Right lobe of liver (tissue), 6 donors: ENCODE measurements at regions not wholly inside any gene's neighbourhood (a gene's known extent, or its start where the extent isn't known, plus 50 kb on each side); places are given as distances from the start of the nearest gene placed in this dataset.

Experiments
- ATAC-seq, 4 donors: fragments of 200-7000 bp; cut with Tn5 transposase; one replicate each; pipeline ENCODE4 v1.9.1; 2020; ENCODE audit warnings: mild to moderate bottlenecking in 4 of 4, moderate library complexity in 4 of 4
- DNase-seq, 3 donors: peaks; one replicate each; pipeline ENCODE4 v3.0.0-alpha.2; 2020
- H3K27ac ChIP-seq, 3 donors: fragments of 200-600 bp; one replicate each; pipeline ENCODE4 v1.8.0; 2022
- H3K27me3 ChIP-seq, 2 donors: fragments of 200-600 bp; one replicate each; pipeline ENCODE4 v1.8.0; 2022
- H3K36me3 ChIP-seq, 4 donors: fragments of 200-600 bp; sonication (generic) in 1 of 4; one replicate each; pipeline versions ENCODE4 v1.5.1 to v1.8.0; 2017 to 2022; ENCODE audit warnings: control low read depth in 1 of 4
- H3K4me1 ChIP-seq, 4 donors: fragments of 200-600 bp; sonication (generic) in 1 of 4; one replicate each; pipeline versions ENCODE4 v1.5.1 to v1.8.0; 2017 to 2022; ENCODE audit warnings: control low read depth in 1 of 4
- H3K4me3 ChIP-seq, 3 donors: fragments of 200-600 bp; one replicate each; pipeline ENCODE4 v1.8.0; 2022
- H3K9me3 ChIP-seq, 4 donors: fragments of 200-600 bp; sonication (generic) in 1 of 4; one replicate each; pipeline versions ENCODE4 v1.5.1 to v1.8.0; 2017 to 2022; ENCODE audit warnings: control low read depth in 1 of 4
- POLR2A ChIP-seq: fragments of 450-650 bp; IDR thresholded peaks from one replicate; pipeline ENCODE4 v1.6.1; 2017; ENCODE audit warnings: antibody characterized with exemption, mild to moderate bottlenecking
- WGBS: methylation state at CpG from one replicate; pipeline ENCODE4 v1.1.6; 2018; ENCODE audit warnings: low coverage, low lambda C conversion rate; ENCODE audit not compliant: insufficient coverage; ENCODE audit errors: missing lambda C conversion rate; 5-methylcytosine and 5-hydroxymethylcytosine counted together
- intact Hi-C, 2 donors: fragments of 100-400 bp; cut with DNase I; formaldehyde crosslinking; loops; one replicate each; pipeline versions ENCODE4 v1.11.2 to v1.14.1; 2022
- TF ChIP-seq, protein P1 (sequence below), 4 donors: fragments of 200-600 bp in 3 of 4; fragments of 450-650 bp in 1 of 4; IDR thresholded peaks; one replicate each; pipeline versions ENCODE4 v1.5.1 to v1.8.0; 2016 to 2022; ENCODE audit warnings: antibody characterized with exemption in 4 of 4, mild to moderate bottlenecking in 2 of 4
- donor health status: DM: no; HTN: yes; CAD: no.
- donor health status: DM: no; HTN: no; CAD: no.
- donor health status: DM: no; HTN: no; CAD: no.
- donor health status: DM: no; HTN: yes; CAD: no.
- donor health status: DM: no; HTN: yes; CAD: no.

DNA sequence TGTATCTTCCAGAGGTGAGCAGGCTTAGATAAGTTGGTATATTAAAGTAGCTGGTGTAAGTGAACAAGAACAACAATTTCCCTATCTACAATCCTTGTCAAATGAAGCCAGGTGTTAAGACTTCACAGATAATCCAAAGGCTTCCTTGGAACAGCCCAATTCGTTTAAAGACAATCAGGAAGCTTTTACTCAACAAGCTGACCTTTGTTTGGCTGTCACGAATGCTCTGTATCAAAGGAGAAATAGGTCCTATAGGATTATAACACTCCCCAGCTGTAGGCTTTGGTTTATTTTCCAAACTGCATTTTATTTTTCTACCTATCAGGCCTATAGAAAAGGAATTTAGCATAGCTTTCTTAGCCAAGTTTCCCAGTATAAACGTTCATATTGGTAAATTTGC lies 766.5 kb upstream of the GOT2 start:
- H3K4me1 ChIP-seq, result no peaks in the 10 kb centered on the region
- no peak for DNase-seq
- H3K27me3 ChIP-seq, result no peaks in the 10 kb centered on the region
- intact Hi-C loops, result no loop called here
- H3K36me3 ChIP-seq, result no peaks in the 10 kb centered on the region
- no peaks in the 10 kb centered on the region for H3K9me3 ChIP-seq
- 19% methylated on average over 3 of the region's 3 CpGs for WGBS
- H3K27ac ChIP-seq, result no peak overlapping the region
- H3K4me3 ChIP-seq, result no peak overlapping the region
- TF ChIP-seq POLR2A, result no peak
- TF ChIP-seq, protein P1, sequence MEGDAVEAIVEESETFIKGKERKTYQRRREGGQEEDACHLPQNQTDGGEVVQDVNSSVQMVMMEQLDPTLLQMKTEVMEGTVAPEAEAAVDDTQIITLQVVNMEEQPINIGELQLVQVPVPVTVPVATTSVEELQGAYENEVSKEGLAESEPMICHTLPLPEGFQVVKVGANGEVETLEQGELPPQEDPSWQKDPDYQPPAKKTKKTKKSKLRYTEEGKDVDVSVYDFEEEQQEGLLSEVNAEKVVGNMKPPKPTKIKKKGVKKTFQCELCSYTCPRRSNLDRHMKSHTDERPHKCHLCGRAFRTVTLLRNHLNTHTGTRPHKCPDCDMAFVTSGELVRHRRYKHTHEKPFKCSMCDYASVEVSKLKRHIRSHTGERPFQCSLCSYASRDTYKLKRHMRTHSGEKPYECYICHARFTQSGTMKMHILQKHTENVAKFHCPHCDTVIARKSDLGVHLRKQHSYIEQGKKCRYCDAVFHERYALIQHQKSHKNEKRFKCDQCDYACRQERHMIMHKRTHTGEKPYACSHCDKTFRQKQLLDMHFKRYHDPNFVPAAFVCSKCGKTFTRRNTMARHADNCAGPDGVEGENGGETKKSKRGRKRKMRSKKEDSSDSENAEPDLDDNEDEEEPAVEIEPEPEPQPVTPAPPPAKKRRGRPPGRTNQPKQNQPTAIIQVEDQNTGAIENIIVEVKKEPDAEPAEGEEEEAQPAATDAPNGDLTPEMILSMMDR (IDR thresholded peaks at IDR 0.05), result no peak
- ATAC-seq, result no peak

DNA sequence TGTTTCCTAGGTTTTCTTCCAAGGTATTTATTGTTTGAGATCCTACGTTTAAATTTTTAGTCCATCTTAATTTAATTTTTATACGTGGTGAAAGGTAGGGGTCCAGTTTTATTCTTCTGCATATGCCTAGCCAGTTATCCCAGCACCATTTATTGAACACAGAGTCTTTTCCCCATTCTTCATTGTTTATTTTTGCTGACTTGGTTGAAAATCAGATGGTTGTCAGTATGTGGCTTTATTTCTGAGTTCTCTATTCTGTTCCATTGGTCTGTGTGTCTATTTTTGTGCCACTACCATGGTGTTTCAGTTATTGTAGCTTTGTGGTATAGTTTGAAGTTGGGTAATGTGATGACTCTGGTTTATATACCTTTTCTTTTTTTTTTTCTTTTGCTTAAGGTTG lies 753.0 kb upstream of the GOT2 start:
- Histone ChIP-seq H3K4me3 (no peak overlapping the region), H3K9me3 (no peaks in the 10 kb centered on the region), H3K27ac (no peak overlapping the region), H3K36me3 (no peaks in the 10 kb centered on the region), H3K4me1 (no peaks in the 10 kb centered on the region), H3K27me3 (no peaks in the 10 kb centered on the region)
- DNase-seq, result no peak
- no peak for ATAC-seq
- WGBS, result 42% methylated on average over 2 of the region's 2 CpGs
- intact Hi-C loops, result no loop called here
- no peak for TF ChIP-seq POLR2A
- TF ChIP-seq, protein P1 (IDR thresholded peaks at IDR 0.05), result no peak

DNA sequence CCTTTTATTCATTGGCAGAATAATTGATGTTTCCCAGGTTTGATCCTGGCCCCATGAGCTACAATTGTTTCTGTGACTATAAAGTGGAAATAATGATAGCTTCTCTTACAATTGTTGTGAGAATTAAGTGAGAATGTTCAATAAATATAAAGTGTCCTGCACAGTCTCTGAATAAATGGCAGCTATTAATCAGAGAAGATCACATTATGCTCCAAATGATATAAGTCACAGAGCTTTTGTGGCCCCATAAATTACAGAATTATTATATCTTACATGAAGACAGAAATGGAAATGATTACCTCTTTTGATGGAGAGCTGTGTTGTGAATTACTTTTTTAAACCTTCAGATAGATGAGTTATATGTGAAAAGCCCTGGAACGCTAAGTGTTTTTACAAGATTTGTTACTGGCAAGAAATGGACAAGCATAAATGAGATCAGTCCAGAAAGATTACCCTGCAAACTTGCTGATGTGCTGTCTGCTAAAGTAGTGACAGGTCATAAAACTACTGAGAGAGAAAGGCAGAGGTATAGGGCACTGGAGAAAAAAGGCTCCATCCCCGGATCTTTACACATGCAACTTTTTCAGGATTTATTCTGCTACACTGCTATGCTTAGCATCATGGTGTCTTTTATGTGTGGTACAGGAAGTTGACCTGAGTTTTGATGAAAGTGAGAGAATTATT lies 750.9 kb upstream of the GOT2 start:
- H3K9me3 ChIP-seq, result no peaks in the 10 kb centered on the region
- no peaks in the 10 kb centered on the region for H3K27me3 ChIP-seq
- ATAC-seq (no peak), DNase-seq (no peak)
- intact Hi-C loops, result no loop called here
- H3K4me1 ChIP-seq, result no peaks in the 10 kb centered on the region
- WGBS, result 61% methylated on average over 2 of the region's 2 CpGs
- no peak overlapping the region for H3K4me3 ChIP-seq
- TF ChIP-seq, protein P1 (IDR thresholded peaks at IDR 0.05), result no peak
- no peak for TF ChIP-seq POLR2A
- H3K36me3 ChIP-seq, result no peaks in the 10 kb centered on the region
- H3K27ac ChIP-seq, result no peak overlapping the region

DNA sequence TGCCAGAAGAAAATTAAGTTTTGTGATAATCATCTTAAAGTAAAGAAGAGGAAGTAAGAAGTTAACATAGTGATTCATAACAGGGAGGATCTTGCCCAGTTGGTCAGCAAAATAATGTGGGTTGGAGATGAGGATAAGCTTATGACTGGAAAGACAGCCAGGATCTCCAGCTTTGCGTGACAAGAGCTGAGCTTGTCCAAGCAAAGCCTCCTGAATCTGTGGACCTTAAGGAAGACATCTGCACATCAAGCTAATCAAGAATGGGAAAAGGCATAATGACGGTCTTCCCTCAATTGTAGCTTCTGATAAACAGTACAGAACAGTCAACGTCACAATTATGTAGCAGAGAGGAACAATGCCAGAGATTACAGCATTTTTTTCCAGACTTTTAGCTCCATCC lies 744.7 kb upstream of the GOT2 start:
- no peaks in the 10 kb centered on the region for H3K4me1 ChIP-seq
- H3K36me3 ChIP-seq, result no peaks in the 10 kb centered on the region
- ATAC-seq (no peak), DNase-seq (no peak)
- no peak overlapping the region for H3K27ac ChIP-seq
- H3K27me3 ChIP-seq, result no peaks in the 10 kb centered on the region
- no peak overlapping the region for H3K4me3 ChIP-seq
- no peak for TF ChIP-seq POLR2A
- TF ChIP-seq, protein P1 (IDR thresholded peaks at IDR 0.05), result no peak
- intact Hi-C loops, result no loop called here
- 43% methylated on average over 3 of the region's 3 CpGs for WGBS
- no peaks in the 10 kb centered on the region for H3K9me3 ChIP-seq

DNA sequence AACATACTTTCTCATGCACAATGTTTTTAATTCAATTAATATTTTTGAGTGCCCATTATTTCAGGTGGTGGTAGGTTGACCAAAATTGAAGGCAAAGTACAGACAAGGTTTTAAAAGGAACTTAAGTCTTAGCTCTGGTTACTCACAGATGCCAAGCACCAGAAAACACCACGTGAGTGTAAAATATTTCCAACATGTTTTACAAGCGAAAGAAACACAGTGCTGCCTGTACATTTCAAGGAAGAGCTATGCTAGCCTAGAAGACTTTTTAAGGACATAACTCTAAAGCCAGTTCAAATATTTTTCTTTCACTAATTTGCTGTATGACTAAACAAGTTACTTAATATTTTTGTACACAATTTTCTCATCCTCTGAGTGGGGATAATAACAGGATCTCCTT lies 736.4 kb upstream of the GOT2 start:
- Histone ChIP-seq H3K27ac (no peak overlapping the region), H3K36me3 (no peaks in the 10 kb centered on the region), H3K9me3 (no peaks in the 10 kb centered on the region), H3K4me3 (no peak overlapping the region), H3K4me1 (no peaks in the 10 kb centered on the region), H3K27me3 (no peaks in the 10 kb centered on the region)
- intact Hi-C loops, result no loop called here
- TF ChIP-seq, protein P1 (IDR thresholded peaks at IDR 0.05), result no peak
- TF ChIP-seq POLR2A, result no peak
- WGBS, result 68% methylated on average over 2 of the region's 2 CpGs
- no peak for ATAC-seq
- no peak for DNase-seq
